Superior temporal gyrus (tissue), 1 donor: ENCODE measurements at regions not wholly inside any gene's neighbourhood (a gene's known extent, or its start where the extent isn't known, plus 50 kb on each side); places are given as distances from the start of the nearest gene placed in this dataset.
"Not testable (repeated sequence)": the region's sequence is repeated elsewhere in the genome, so short reads cannot be mapped to it uniquely, and the experiment has no call there.

Experiments
- DNase-seq: peaks from one replicate; pipeline ENCODE4 v3.0.0-alpha.2; 2016; ENCODE audit errors: extremely low spot score

GRCh38 chr22:49512487-49513165, 315.0 kb downstream of the BRD1 start:
- DNase-seq: no peak

GRCh38 chr22:49511393-49512189, 316.1 kb downstream of the BRD1 start:
- DNase-seq: not testable (repeated sequence)

- DNase-seq: no peak
These were observed 317.0 kb downstream of the BRD1 start for GRCh38 chr22:49510718-49511117.

GRCh38 chr22:49509016-49509415, 318.7 kb downstream of the BRD1 start:
- DNase-seq: no peak

GRCh38 chr22:49508561-49508960, 319.1 kb downstream of the BRD1 start:
- no peak for DNase-seq

- no peak for DNase-seq
These were observed 319.9 kb downstream of the BRD1 start for GRCh38 chr22:49507607-49508292.

GRCh38 chr22:49506010-49506400, 321.7 kb downstream of the BRD1 start:
- no peak for DNase-seq

GRCh38 chr22:49505337-49506009, 322.2 kb downstream of the BRD1 start:
- DNase-seq: no peak

- DNase-seq: no peak
These were observed 323.7 kb downstream of the BRD1 start for GRCh38 chr22:49503896-49504521.

- no peak for DNase-seq
These were observed 324.4 kb downstream of the BRD1 start for GRCh38 chr22:49503321-49503720.

GRCh38 chr22:49502126-49502826, 325.4 kb downstream of the BRD1 start:
- no peak for DNase-seq

- DNase-seq: no peak
These were observed 326.7 kb downstream of the BRD1 start for GRCh38 chr22:49500942-49501395.

- no peak for DNase-seq
These were observed 327.6 kb downstream of the BRD1 start for GRCh38 chr22:49500076-49500460.

- no peak for DNase-seq
These were observed 328.1 kb downstream of the BRD1 start for GRCh38 chr22:49499433-49500075.

- DNase-seq: no peak
These were observed 330.4 kb downstream of the BRD1 start for GRCh38 chr22:49497266-49497665.

- no peak for DNase-seq
These were observed 333.1 kb downstream of the BRD1 start for GRCh38 chr22:49494555-49494954.

- DNase-seq: no peak
These were observed 334.9 kb downstream of the BRD1 start for GRCh38 chr22:49492741-49493251.

GRCh38 chr22:49492308-49492707, 335.4 kb downstream of the BRD1 start:
- no peak for DNase-seq

GRCh38 chr22:49491726-49492125, 335.9 kb downstream of the BRD1 start:
- no peak for DNase-seq

- DNase-seq: no peak
These were observed 336.4 kb downstream of the BRD1 start for GRCh38 chr22:49491221-49491635.
